Esophagus muscularis mucosa (tissue), 4 donors: ENCODE measurements at regions not wholly inside any gene's neighbourhood (a gene's known extent, or its start where the extent isn't known, plus 50 kb on each side); places are given as distances from the start of the nearest gene placed in this dataset.

ENCODE experiments used
- DNase-seq: peaks from one replicate; pipeline ENCODE4 v3.0.0-alpha.2; 2017; ENCODE audit errors: extremely low spot score
- H3K27ac ChIP-seq, 4 donors: fragments of 200-600 bp; sonication (generic); replicated peaks in 1 of 4; 1 replicate in 3 of 4; 2 replicates in 1 of 4; pipeline ENCODE4 v1.5.1; 2016 to 2019; ENCODE audit warnings: mild to moderate bottlenecking in 1 of 4
- H3K27me3 ChIP-seq, 4 donors: fragments of 200-600 bp; sonication (generic); one replicate each; pipeline versions ENCODE4 v1.5.1 to v1.6.0; 2016 to 2019
- H3K36me3 ChIP-seq, 4 donors: fragments of 200-600 bp; sonication (generic); one replicate each; pipeline ENCODE4 v1.5.1; 2016 to 2019
- H3K4me1 ChIP-seq, 4 donors: fragments of 200-600 bp; sonication (generic); one replicate each; pipeline ENCODE4 v1.5.1; 2016 to 2019
- H3K4me3 ChIP-seq, 4 donors: fragments of 200-600 bp; sonication (generic); 1 replicate in 2 of 4; 2 replicates in 2 of 4; pipeline ENCODE4 v1.5.1; 2016 to 2019; ENCODE audit warnings: mild to moderate bottlenecking in 4 of 4, moderate library complexity in 1 of 4
- H3K9me3 ChIP-seq, 4 donors: fragments of 200-600 bp; sonication (generic); 1 replicate in 3 of 4; 2 replicates in 1 of 4; pipeline ENCODE4 v1.5.1; 2016 to 2019
- EP300 ChIP-seq: sonication (generic); formaldehyde crosslinking; IDR thresholded peaks from one replicate; pipeline ENCODE4 v1.6.1; 2017; ENCODE audit warnings: antibody characterized with exemption
- POLR2A ChIP-seq: fragments of 450-650 bp; IDR thresholded peaks from one replicate; pipeline ENCODE4 v1.6.1; 2017; ENCODE audit warnings: antibody characterized with exemption, moderate library complexity, mild to moderate bottlenecking, low read depth
- POLR2AphosphoS5 ChIP-seq, 2 donors: sonication (generic); formaldehyde crosslinking; IDR thresholded peaks; one replicate each; pipeline ENCODE4 v1.6.1; 2017; ENCODE audit warnings: antibody characterized with exemption in 2 of 2
- WGBS: methylation state at CpG from one replicate; pipeline ENCODE4 v1.1.5; 2018; 5-methylcytosine and 5-hydroxymethylcytosine counted together
- intact Hi-C: fragments of 100-400 bp; cut with DNase I; formaldehyde crosslinking; loops from one replicate; pipeline ENCODE4 v1.15.1; 2023
- TF ChIP-seq, protein P1 (sequence below), 3 experiments: fragments of 200-600 bp in 2 of 3; fragments of 450-650 bp in 1 of 3; sonication (generic) in 2 of 3; IDR thresholded peaks; one replicate each; pipeline ENCODE4 v1.5.1; 2017 to 2019; ENCODE audit warnings: antibody characterized with exemption in 3 of 3, mild to moderate bottlenecking in 2 of 3, moderate library complexity in 1 of 3

- WGBS = 88% methylated on average over 5 of the region's 5 CpGs
- H3K4me1 ChIP-seq = no peaks in the 10 kb centered on the region
- DNase-seq = no peak
- H3K27me3 ChIP-seq = no peaks in the 10 kb centered on the region
- H3K9me3 ChIP-seq = peaks cover 0 to 13% (median 9%) of the 10 kb centered on the region in 4 donors
- no peaks in the 10 kb centered on the region for H3K36me3 ChIP-seq
- no peak overlapping the region for H3K4me3 ChIP-seq
- H3K27ac ChIP-seq = no peak overlapping the region
- intact Hi-C loops = no loop called here
- TF ChIP-seq EP300 (no peak), POLR2A (no peak), POLR2AphosphoS5 (IDR thresholded peaks at IDR 0.05) (no peak)
- TF ChIP-seq, protein P1, sequence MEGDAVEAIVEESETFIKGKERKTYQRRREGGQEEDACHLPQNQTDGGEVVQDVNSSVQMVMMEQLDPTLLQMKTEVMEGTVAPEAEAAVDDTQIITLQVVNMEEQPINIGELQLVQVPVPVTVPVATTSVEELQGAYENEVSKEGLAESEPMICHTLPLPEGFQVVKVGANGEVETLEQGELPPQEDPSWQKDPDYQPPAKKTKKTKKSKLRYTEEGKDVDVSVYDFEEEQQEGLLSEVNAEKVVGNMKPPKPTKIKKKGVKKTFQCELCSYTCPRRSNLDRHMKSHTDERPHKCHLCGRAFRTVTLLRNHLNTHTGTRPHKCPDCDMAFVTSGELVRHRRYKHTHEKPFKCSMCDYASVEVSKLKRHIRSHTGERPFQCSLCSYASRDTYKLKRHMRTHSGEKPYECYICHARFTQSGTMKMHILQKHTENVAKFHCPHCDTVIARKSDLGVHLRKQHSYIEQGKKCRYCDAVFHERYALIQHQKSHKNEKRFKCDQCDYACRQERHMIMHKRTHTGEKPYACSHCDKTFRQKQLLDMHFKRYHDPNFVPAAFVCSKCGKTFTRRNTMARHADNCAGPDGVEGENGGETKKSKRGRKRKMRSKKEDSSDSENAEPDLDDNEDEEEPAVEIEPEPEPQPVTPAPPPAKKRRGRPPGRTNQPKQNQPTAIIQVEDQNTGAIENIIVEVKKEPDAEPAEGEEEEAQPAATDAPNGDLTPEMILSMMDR (IDR thresholded peaks at IDR 0.05) = no peak
Measured at GRCh38 chr4:169915545-169915944, 110.7 kb downstream of the MFAP3L start.

- H3K4me1 ChIP-seq = no peaks in the 10 kb centered on the region
- intact Hi-C loops = no loop called here
- H3K27ac ChIP-seq = no peak overlapping the region
- H3K4me3 ChIP-seq = no peak overlapping the region
- H3K9me3 ChIP-seq = peaks cover 0 to 13% (median 9%) of the 10 kb centered on the region in 4 donors
- H3K36me3 ChIP-seq = no peaks in the 10 kb centered on the region
- no peak for DNase-seq
- TF ChIP-seq, protein P1 (IDR thresholded peaks at IDR 0.05) = no peak
- TF ChIP-seq POLR2A = no peak
- no peak for TF ChIP-seq POLR2AphosphoS5 (IDR thresholded peaks at IDR 0.05)
- no peak for TF ChIP-seq EP300
- WGBS = 91% methylated on average over 3 of the region's 3 CpGs
- no peaks in the 10 kb centered on the region for H3K27me3 ChIP-seq
Measured at GRCh38 chr4:169914866-169915265, 111.3 kb downstream of the MFAP3L start.

GRCh38 chr4:169912996-169913395 is 113.2 kb downstream of the MFAP3L start:
- DNase-seq = no peak
- intact Hi-C loops = no loop called here
- H3K27me3 ChIP-seq = no peaks in the 10 kb centered on the region
- H3K27ac ChIP-seq = no peak overlapping the region
- no peak overlapping the region for H3K4me3 ChIP-seq
- 83% methylated on average over 3 of the region's 3 CpGs for WGBS
- TF ChIP-seq, protein P1 (IDR thresholded peaks at IDR 0.05) = no peak
- TF ChIP-seq POLR2A = no peak
- no peak for TF ChIP-seq EP300
- H3K9me3 ChIP-seq = peaks cover 0 to 13% (median 9%) of the 10 kb centered on the region in 4 donors
- no peaks in the 10 kb centered on the region for H3K36me3 ChIP-seq
- H3K4me1 ChIP-seq = no peaks in the 10 kb centered on the region

DNA sequence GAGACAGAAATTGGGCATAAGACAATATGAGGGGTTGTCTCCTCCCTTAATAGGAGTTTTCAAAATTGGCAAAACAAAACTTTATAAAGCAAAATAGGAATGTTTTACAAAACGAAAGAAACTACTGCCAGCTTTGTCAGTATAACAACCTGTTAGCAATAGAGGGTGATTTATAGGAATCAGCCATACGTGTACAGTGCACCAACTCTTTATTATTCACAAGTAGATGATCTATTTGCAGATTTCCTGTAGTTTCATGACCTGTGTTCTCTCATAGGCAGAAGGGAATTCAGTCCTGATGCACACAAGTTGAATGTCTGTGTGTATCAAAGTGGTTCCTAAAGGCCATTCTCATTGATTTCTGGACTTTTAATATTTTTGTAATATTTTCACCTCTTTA is 116.3 kb downstream of the MFAP3L start:
- no peak for TF ChIP-seq EP300
- TF ChIP-seq POLR2AphosphoS5 (IDR thresholded peaks at IDR 0.05) = no peak
- TF ChIP-seq, protein P1 (IDR thresholded peaks at IDR 0.05) = no peak
- no peak for TF ChIP-seq POLR2A
- Histone ChIP-seq H3K36me3 (no peaks in the 10 kb centered on the region), H3K4me3 (no peak overlapping the region), H3K9me3 (no peaks in the 10 kb centered on the region), H3K4me1 (no peaks in the 10 kb centered on the region), H3K27ac (no peak overlapping the region), H3K27me3 (no peaks in the 10 kb centered on the region)
- 62% methylated on average over 2 of the region's 2 CpGs for WGBS
- intact Hi-C loops = no loop called here
- no peak for DNase-seq

DNA sequence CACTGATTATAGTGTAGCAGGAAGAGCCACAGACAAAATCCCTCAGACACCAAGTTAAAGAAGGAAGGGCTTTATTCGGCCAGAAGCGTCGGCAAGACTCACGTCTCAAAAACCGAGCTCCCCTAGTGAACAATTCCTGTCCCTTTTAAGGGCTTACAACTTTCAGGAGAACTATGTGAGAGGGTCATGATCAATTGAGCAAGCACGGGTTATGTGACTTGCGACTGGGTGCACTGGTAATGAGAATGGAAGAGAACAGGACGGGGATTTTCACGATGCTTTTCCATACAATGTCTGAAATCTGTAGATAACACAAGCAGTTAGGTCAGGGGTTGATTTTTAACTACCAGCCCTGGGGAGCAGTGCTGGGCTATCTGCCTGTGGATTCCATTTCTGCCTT is 116.7 kb downstream of the MFAP3L start:
- whole genome bisulfite sequencing = 82% methylated on average over 9 of the region's 9 CpGs
- Histone ChIP-seq H3K4me3 (no peak overlapping the region), H3K27me3 (no peaks in the 10 kb centered on the region), H3K4me1 (no peaks in the 10 kb centered on the region), H3K36me3 (no peaks in the 10 kb centered on the region), H3K9me3 (no peaks in the 10 kb centered on the region), H3K27ac (no peak overlapping the region)
- DNase-seq = no peak
- TF ChIP-seq EP300 (no peak), POLR2AphosphoS5 (IDR thresholded peaks at IDR 0.05) (no peak), POLR2A (no peak)
- TF ChIP-seq, protein P1 (IDR thresholded peaks at IDR 0.05) = no peak
- intact Hi-C loops = no loop called here
